HEK293 (cell line): ENCODE measurements at regions not wholly inside any gene's neighbourhood (a gene's known extent, or its start where the extent isn't known, plus 50 kb on each side); places are given as distances from the start of the nearest gene placed in this dataset.

Experiments used
- HOXA7 ChIP-seq: sonication (generic); formaldehyde crosslinking; IDR thresholded peaks from 2 replicates; pipeline ENCODE4 v1.8.1; 2022; ENCODE audit warnings: missing genetic modification reagents, borderline replicate concordance
- ZFP37 ChIP-seq: fragments of 450-650 bp; formaldehyde crosslinking; IDR thresholded peaks from 2 replicates; pipeline ENCODE4 v1.5.1; 2016; ENCODE audit warnings: missing biosample characterization, missing genetic modification characterization
- ZNF121 ChIP-seq: fragments of 450-650 bp; formaldehyde crosslinking; IDR thresholded peaks from 2 replicates; pipeline ENCODE4 v1.5.1; 2016; ENCODE audit warnings: missing biosample characterization, missing genetic modification characterization
- ZNF274 ChIP-seq, 2 experiments: fragments of 200-500 bp in 1 of 2; fragments of 450-650 bp in 1 of 2; sonication (Bioruptor generic) in 1 of 2; formaldehyde crosslinking in 1 of 2; IDR thresholded peaks; 2 replicates each; pipeline versions ENCODE4 v1.5.1 to v1.6.1; 2014 to 2016; ENCODE audit warnings: borderline replicate concordance in 1 of 2, inconsistent platforms in 1 of 2, low read length in 1 of 2, missing biosample characterization in 1 of 2, missing genetic modification characterization in 1 of 2
- TF ChIP-seq, protein P1 (sequence below): fragments of 450-650 bp; formaldehyde crosslinking; IDR thresholded peaks from 2 replicates; pipeline ENCODE4 v1.5.1; 2016; ENCODE audit warnings: missing biosample characterization, missing genetic modification characterization
- TF ChIP-seq, protein P2 (sequence below): fragments of 450-650 bp; formaldehyde crosslinking; IDR thresholded peaks from 2 replicates; pipeline ENCODE4 v1.5.1; 2016; ENCODE audit warnings: missing biosample characterization, missing genetic modification characterization

DNA sequence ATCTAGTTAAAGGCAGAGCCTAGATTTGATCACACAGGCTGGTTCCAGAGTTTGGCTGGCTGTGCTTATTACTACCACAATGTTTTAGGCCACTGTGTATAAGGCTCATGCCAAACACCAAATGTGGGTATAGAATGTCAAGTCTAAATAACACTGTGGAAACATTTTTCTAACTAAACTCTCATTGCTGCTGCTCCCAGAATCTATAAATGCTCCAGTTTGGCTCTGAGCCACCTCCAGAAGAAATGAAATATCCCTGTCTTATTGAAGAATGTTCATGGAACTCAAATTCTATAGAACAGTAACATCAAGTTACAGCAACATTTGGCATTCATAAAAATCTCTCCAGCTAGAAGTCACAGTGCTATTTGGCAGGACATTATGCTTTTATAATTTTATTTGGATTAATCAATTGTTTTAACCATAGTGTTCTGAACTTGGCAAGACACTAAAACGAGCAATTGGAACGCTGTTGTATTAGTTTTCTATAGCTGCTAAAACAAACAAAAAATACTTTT lies 178.1 kb upstream of the COX7C start:
- TF ChIP-seq ZNF274 (IDR thresholded peaks at IDR 0.05; ENCODE audit: low read length) (no peak), ZNF274 (tag by site-specific recombination; IDR thresholded peaks at IDR 0.05; ENCODE audit: borderline replicate concordance) (no peak), ZNF121 (tag by site-specific recombination) (no peak), ZFP37 (tag by site-specific recombination) (no peak), HOXA7 (CRISPR knock-in tag) (no peak)
- TF ChIP-seq, protein P1, sequence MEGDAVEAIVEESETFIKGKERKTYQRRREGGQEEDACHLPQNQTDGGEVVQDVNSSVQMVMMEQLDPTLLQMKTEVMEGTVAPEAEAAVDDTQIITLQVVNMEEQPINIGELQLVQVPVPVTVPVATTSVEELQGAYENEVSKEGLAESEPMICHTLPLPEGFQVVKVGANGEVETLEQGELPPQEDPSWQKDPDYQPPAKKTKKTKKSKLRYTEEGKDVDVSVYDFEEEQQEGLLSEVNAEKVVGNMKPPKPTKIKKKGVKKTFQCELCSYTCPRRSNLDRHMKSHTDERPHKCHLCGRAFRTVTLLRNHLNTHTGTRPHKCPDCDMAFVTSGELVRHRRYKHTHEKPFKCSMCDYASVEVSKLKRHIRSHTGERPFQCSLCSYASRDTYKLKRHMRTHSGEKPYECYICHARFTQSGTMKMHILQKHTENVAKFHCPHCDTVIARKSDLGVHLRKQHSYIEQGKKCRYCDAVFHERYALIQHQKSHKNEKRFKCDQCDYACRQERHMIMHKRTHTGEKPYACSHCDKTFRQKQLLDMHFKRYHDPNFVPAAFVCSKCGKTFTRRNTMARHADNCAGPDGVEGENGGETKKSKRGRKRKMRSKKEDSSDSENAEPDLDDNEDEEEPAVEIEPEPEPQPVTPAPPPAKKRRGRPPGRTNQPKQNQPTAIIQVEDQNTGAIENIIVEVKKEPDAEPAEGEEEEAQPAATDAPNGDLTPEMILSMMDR (tag by site-specific recombination): no peak
- TF ChIP-seq, protein P2, sequence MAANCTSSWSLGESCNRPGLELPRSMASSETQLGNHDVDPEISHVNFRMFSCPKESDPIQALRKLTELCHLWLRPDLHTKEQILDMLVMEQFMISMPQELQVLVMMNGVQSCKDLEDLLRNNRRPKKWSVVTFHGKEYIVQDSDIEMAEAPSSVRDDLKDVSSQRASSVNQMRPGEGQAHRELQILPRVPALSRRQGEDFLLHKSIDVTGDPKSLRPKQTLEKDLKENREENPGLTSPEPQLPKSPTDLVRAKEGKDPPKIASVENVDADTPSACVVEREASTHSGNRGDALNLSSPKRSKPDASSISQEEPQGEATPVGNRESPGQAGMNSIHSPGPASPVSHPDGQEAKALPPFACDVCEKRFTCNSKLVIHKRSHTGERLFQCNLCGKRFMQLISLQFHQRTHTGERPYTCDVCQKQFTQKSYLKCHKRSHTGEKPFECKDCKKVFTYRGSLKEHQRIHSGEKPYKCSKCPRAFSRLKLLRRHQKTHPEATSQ (tag by site-specific recombination): no peak
